Peyer's patch (tissue), 4 donors: ENCODE measurements at regions not wholly inside any gene's neighbourhood (a gene's known extent, or its start where the extent isn't known, plus 50 kb on each side); places are given as distances from the start of the nearest gene placed in this dataset.

ENCODE experiments used
- CTCF ChIP-seq, 6 experiments: fragments of 450-650 bp in 4 of 6; fragments of 200-600 bp in 2 of 6; sonication (generic) in 1 of 6; IDR thresholded peaks; one replicate each; pipeline ENCODE4 v1.5.1; 2017 to 2019; ENCODE audit warnings: antibody characterized with exemption in 6 of 6, mild to moderate bottlenecking in 3 of 6, moderate library complexity in 1 of 6
- POLR2A ChIP-seq, 2 donors: fragments of 450-650 bp; IDR thresholded peaks; one replicate each; pipeline ENCODE4 v1.5.1; 2017; ENCODE audit warnings: antibody characterized with exemption in 2 of 2, mild to moderate bottlenecking in 2 of 2, moderate library complexity in 2 of 2

- TF ChIP-seq CTCF (IDR thresholded peaks at IDR 0.05), result no peak
- TF ChIP-seq POLR2A (IDR thresholded peaks at IDR 0.05), result no peak
These were observed 362.3 kb upstream of the NOVA1 start for GRCh38 chr14:26959972-26960660.
